IMR-90 (cell line): ENCODE measurements at regions not wholly inside any gene's neighbourhood (a gene's known extent, or its start where the extent isn't known, plus 50 kb on each side); places are given as distances from the start of the nearest gene placed in this dataset.

Experiments used
- ATAC-seq: fragments of 200-7000 bp; cut with Tn5 transposase; 2 replicates; pipeline ENCODE4 v1.9.1; 2020; ENCODE audit warnings: low read depth, mild to moderate bottlenecking, moderate library complexity
- BruUV-seq: library from RNA; stranded (reverse); fragments of 400-500 nt; replicated peaks from 2 replicates; lab custom pipeline; 2021; lab: Mats Ljungman, UMichigan
- CTCF ChIA-PET: fragments of 300-600 bp; formaldehyde crosslinking; extraction: SDS; loops from one replicate; lab custom pipeline; 2021; ENCODE audit warnings: antibody characterized with exemption; lab: Yijun Ruan, JAX
- POLR2A ChIA-PET: fragments of 300-600 bp; sonication (Branson Sonifier 250); formaldehyde crosslinking; loops from one replicate; lab custom pipeline; 2022; ENCODE audit warnings: antibody characterized with exemption; ENCODE audit not compliant: unreplicated experiment; lab: Charles Lee
- DNase-seq: peaks from one replicate; pipeline ENCODE4 v3.0.0; 2013
- H2AFZ ChIP-seq: replicated peaks from 2 replicates; pipeline ENCODE3; 2013; ENCODE audit warnings: low read length, mild to moderate bottlenecking; ENCODE audit not compliant: poor library complexity
- H2AK5ac ChIP-seq: 2 replicates; pipeline ENCODE4 v1.6.1; 2013; ENCODE audit warnings: low read depth, low read length, inconsistent platforms
- H2AK9ac ChIP-seq: replicated peaks from 2 replicates; pipeline ENCODE3; 2013; ENCODE audit warnings: mild to moderate bottlenecking, low read depth, low read length, moderate library complexity; ENCODE audit not compliant: poor library complexity
- H2BK120ac ChIP-seq: 2 replicates; pipeline ENCODE4 v1.6.1; 2013; ENCODE audit warnings: low read depth, low read length, inconsistent platforms
- H2BK15ac ChIP-seq: 3 replicates; pipeline ENCODE4 v1.6.1; 2013; ENCODE audit warnings: low read depth, low read length, inconsistent platforms
- H2BK20ac ChIP-seq: 2 replicates; pipeline ENCODE4 v1.6.1; 2013; ENCODE audit warnings: low read depth, mild to moderate bottlenecking, inconsistent platforms, low read length, moderate library complexity
- H2BK5ac ChIP-seq: 2 replicates; pipeline ENCODE4 v1.6.1; 2013; ENCODE audit warnings: mild to moderate bottlenecking, low read depth, low read length, inconsistent platforms; ENCODE audit not compliant: poor library complexity, severe bottlenecking
- H3K14ac ChIP-seq: replicated peaks from 2 replicates; pipeline ENCODE4 v1.6.1; 2013; ENCODE audit warnings: low read depth, low read length, inconsistent platforms
- H3K18ac ChIP-seq: 2 replicates; pipeline ENCODE4 v1.6.1; 2013; ENCODE audit warnings: low read depth, low read length, control low read depth
- H3K23ac ChIP-seq: 2 replicates; pipeline ENCODE4 v1.6.1; 2013; ENCODE audit warnings: low read depth, low read length, inconsistent platforms
- H3K27ac ChIP-seq: 2 replicates; pipeline ENCODE4 v1.5.1; 2013; ENCODE audit warnings: mild to moderate bottlenecking, control low read depth, low read length; ENCODE audit not compliant: insufficient read depth
- H3K27me3 ChIP-seq: 2 replicates; pipeline ENCODE4 v1.6.1; 2013; ENCODE audit warnings: low read length; ENCODE audit not compliant: control insufficient read depth, insufficient read depth
- H3K36me3 ChIP-seq: 2 replicates; pipeline ENCODE4 v1.6.1; 2013; ENCODE audit warnings: low read length, mixed read lengths; ENCODE audit not compliant: control insufficient read depth, insufficient read depth
- H3K4ac ChIP-seq: 2 replicates; pipeline ENCODE4 v1.6.1; 2013; ENCODE audit warnings: low read depth, low read length, inconsistent platforms
- H3K4me1 ChIP-seq: 2 replicates; pipeline ENCODE4 v1.6.1; 2013; ENCODE audit warnings: low read length, mixed read lengths; ENCODE audit not compliant: control insufficient read depth, insufficient read depth
- H3K4me2 ChIP-seq: 2 replicates; pipeline ENCODE4 v1.6.1; 2013; ENCODE audit warnings: low read depth, mild to moderate bottlenecking, control low read depth, low read length, moderate library complexity
- H3K4me3 ChIP-seq: 2 replicates; pipeline ENCODE4 v1.5.1; 2013; ENCODE audit warnings: low read depth, mild to moderate bottlenecking, control low read depth, low read length, moderate library complexity; ENCODE audit not compliant: insufficient read depth
- H3K56ac ChIP-seq: 2 replicates; pipeline ENCODE4 v1.6.1; 2013; ENCODE audit warnings: low read length, inconsistent platforms; ENCODE audit not compliant: insufficient read depth; ENCODE audit errors: extremely low read depth
- H3K79me1 ChIP-seq, 2 experiments: 2 replicates each; pipeline ENCODE4 v1.6.1; 2013; ENCODE audit warnings: low read length in 2 of 2, inconsistent platforms in 1 of 2, low read depth in 1 of 2
- H3K9ac ChIP-seq: 2 replicates; pipeline ENCODE4 v1.6.1; 2013; ENCODE audit warnings: low read depth, low read length, control low read depth
- H3K9me1 ChIP-seq: 2 replicates; pipeline ENCODE4 v1.6.1; 2013; ENCODE audit warnings: low read length, inconsistent platforms; ENCODE audit not compliant: insufficient read depth
- H3K9me3 ChIP-seq: 2 replicates; pipeline ENCODE4 v1.6.1; 2013; ENCODE audit warnings: low read length; ENCODE audit not compliant: control insufficient read depth, insufficient read depth
- H4K20me1 ChIP-seq: 2 replicates; pipeline ENCODE4 v1.6.1; 2013; ENCODE audit warnings: low read length, inconsistent platforms; ENCODE audit not compliant: insufficient read depth
- H4K5ac ChIP-seq: 2 replicates; pipeline ENCODE4 v1.6.1; 2013; ENCODE audit warnings: mild to moderate bottlenecking, low read depth, low read length, control low read depth
- H4K8ac ChIP-seq, 2 experiments: 2 replicates each; pipeline ENCODE4 v1.6.1; 2013; ENCODE audit warnings: low read depth in 2 of 2, low read length in 2 of 2, control low read depth in 1 of 2, inconsistent platforms in 1 of 2
- H4K91ac ChIP-seq: 2 replicates; pipeline ENCODE4 v1.6.1; 2013; ENCODE audit warnings: low read depth, low read length, inconsistent platforms; ENCODE audit not compliant: insufficient read depth
- BHLHE40 ChIP-seq: fragments of 150-350 bp; IDR thresholded peaks from 2 replicates; pipeline ENCODE4 v1.6.1; 2016; ENCODE audit warnings: mild to moderate bottlenecking, low read depth, low read length
- CHD1 ChIP-seq: IDR thresholded peaks from 2 replicates; pipeline ENCODE4 v1.6.1; 2012; ENCODE audit warnings: low read depth, low read length, improper control_type of control experiment
- CTCF ChIP-seq: conservative IDR thresholded peaks from 2 replicates; pipeline ENCODE4 v1.5.1; 2012; ENCODE audit warnings: mild to moderate bottlenecking, low read depth, low read length, improper control_type of control experiment
- FOS ChIP-seq: fragments of 150-350 bp; IDR thresholded peaks from 2 replicates; pipeline ENCODE4 v1.6.1; 2016; ENCODE audit warnings: low read depth, low read length
- MAFK ChIP-seq: IDR thresholded peaks from 2 replicates; pipeline ENCODE4 v1.6.1; 2012; ENCODE audit warnings: low read depth, low read length, improper control_type of control experiment
- MAZ ChIP-seq: IDR thresholded peaks from 2 replicates; pipeline ENCODE4 v1.6.1; 2012; ENCODE audit warnings: low read depth, mild to moderate bottlenecking, low read length, improper control_type of control experiment, moderate library complexity, borderline replicate concordance
- MXI1 ChIP-seq: IDR thresholded peaks from 2 replicates; pipeline ENCODE4 v1.6.1; 2012; ENCODE audit warnings: low read depth, mild to moderate bottlenecking, low read length, moderate library complexity, borderline replicate concordance
- NFE2L2 ChIP-seq: fragments of 150-350 bp; IDR thresholded peaks from 2 replicates; pipeline ENCODE4 v1.6.1; 2016; ENCODE audit warnings: low read depth, mild to moderate bottlenecking, low read length
- POLR2A ChIP-seq: IDR thresholded peaks from 2 replicates; pipeline ENCODE4 v1.6.1; 2012; ENCODE audit warnings: mild to moderate bottlenecking, low read depth, low read length
- RAD21 ChIP-seq: IDR thresholded peaks from 2 replicates; pipeline ENCODE4 v1.6.1; 2012; ENCODE audit warnings: low read length, improper control_type of control experiment
- RCOR1 ChIP-seq: IDR thresholded peaks from 2 replicates; pipeline ENCODE4 v1.6.1; 2012; ENCODE audit warnings: mild to moderate bottlenecking, low read length, improper control_type of control experiment; ENCODE audit not compliant: insufficient replicate concordance
- RFX5 ChIP-seq: IDR thresholded peaks from 2 replicates; pipeline ENCODE4 v1.8.0; 2012; ENCODE audit warnings: low read depth, mild to moderate bottlenecking, low read length, moderate library complexity
- SMC3 ChIP-seq: fragments of 150-350 bp; IDR thresholded peaks from 2 replicates; pipeline ENCODE4 v1.6.1; 2016; ENCODE audit warnings: low read depth, mild to moderate bottlenecking, antibody characterized with exemption, low read length, moderate library complexity
- USF2 ChIP-seq: fragments of 150-350 bp; IDR thresholded peaks from 2 replicates; pipeline ENCODE4 v1.6.1; 2017; ENCODE audit warnings: mild to moderate bottlenecking, antibody characterized with exemption, low read length, low read depth
- WGBS, 2 experiments: methylation state at CpG; one replicate each; pipeline versions ENCODE4 v1.1.5 to v1.1.7; 2013; ENCODE audit warnings: missing lambda C conversion rate in 2 of 2; ENCODE audit not compliant: insufficient read length in 1 of 2; ENCODE audit errors: extremely low coverage in 2 of 2; 5-methylcytosine and 5-hydroxymethylcytosine counted together
- dilution Hi-C: fragments of 300-500 bp; cut with HindIII; formaldehyde crosslinking; loops from one replicate; pipeline ENCODE4 v1.14.3; 2018; ENCODE audit warnings: low sequenced_read_pairs; ENCODE audit not compliant: unreplicated experiment
- in situ Hi-C: fragments of 300-500 bp; cut with MboI; formaldehyde crosslinking; loops from 3 replicates; pipeline ENCODE4 v1.14.3; 2019; ENCODE audit warnings: low sequenced_read_pairs, inconsistent platforms, mixed read lengths
- intact Hi-C: fragments of 100-400 bp; cut with micrococcal nuclease; formaldehyde crosslinking; loops from 2 replicates; pipeline ENCODE4 v1.10.0; 2022

- Histone ChIP-seq H3K4me1 (0 out of 2 replicates have a peak, but pooled peaks cover 2% of the 10 kb centered on the region), H3K27ac (no peak overlapping the region), H3K9me1 (no peaks in the 10 kb centered on the region; the same call in 1 of the 2 replicates), H3K4ac (no peak overlapping the region), H2AK9ac (no peak overlapping the region), H4K20me1 (no peaks in the 10 kb centered on the region), H3K23ac (no peak overlapping the region), H2AFZ (no peak overlapping the region), H2BK15ac (no peak overlapping the region), H3K4me3 (no peak overlapping the region), H3K27me3 (no peaks in the 10 kb centered on the region), H3K14ac (no peak overlapping the region), H3K18ac (peak overlapping the region; percentile 50; the same call in 1 of the 2 replicates), H2BK120ac (0 out of 2 replicates have a peak overlapping the region, but pooled peaks have one; percentile 18), H2BK5ac (no peak overlapping the region), H4K5ac (peak overlapping the region; percentile 37; the same call in 1 of the 2 replicates), H3K36me3 (no peaks in the 10 kb centered on the region), H3K79me1 (no peaks in the 10 kb centered on the region), H4K8ac (peak overlapping the region in 1 of 2 experiments; percentile 12; a peak in 1 of 4 replicates), H2BK20ac (peak overlapping the region; percentile 29; the same call in 1 of the 2 replicates), H2AK5ac (no peak overlapping the region), H3K56ac (no peak overlapping the region), H3K4me2 (no peak overlapping the region), H3K9me3 (no peaks in the 10 kb centered on the region), H3K9ac (no peak overlapping the region), H4K91ac (peak overlapping the region; percentile 15; the same call in 1 of the 2 replicates)
- ATAC-seq (peak; percentile 42), DNase-seq (peak; percentile 51)
- WGBS, 2 experiments = no CpG with 5 or more reads among the region's 3 CpGs
- POLR2A ChIA-PET = no interaction called here
- no TSS peak for BruUV-seq
- intact Hi-C loops = no loop called here
- no peak for TF ChIP-seq SMC3
- no peak for TF ChIP-seq MAZ
- TF ChIP-seq RFX5 = no peak
- no peak for TF ChIP-seq FOS
- no peak for TF ChIP-seq RCOR1
- TF ChIP-seq CHD1 = no peak
- TF ChIP-seq USF2 = no peak
- TF ChIP-seq CTCF = no peak
- no peak for TF ChIP-seq MXI1
- TF ChIP-seq POLR2A = no peak
- TF ChIP-seq RAD21 = no peak
- TF ChIP-seq MAFK = no peak
- TF ChIP-seq NFE2L2 = no peak
- TF ChIP-seq BHLHE40 = no peak
- dilution Hi-C loops = no loop called here
- CTCF ChIA-PET = interaction anchor here (1.3 kb wide), 1 partner anchor 29 kb away, joined by 3 read pairs; no protein-coding TSS in a partner anchor
- in situ Hi-C loops = no loop called here
Observed at GRCh38 chr16:80150978-80151721, 389.6 kb upstream of the DYNLRB2 start.
